ENCODE measurements at regions not wholly inside any gene's neighbourhood (a gene's known extent, or its start where the extent isn't known, plus 50 kb on each side); places are given as distances from the start of the nearest gene placed in this dataset.

- peak overlapping the region in 14 of 21 experiments; percentile 5 to 71 (median 42) for H3K27ac ChIP-seq
- H3K4me3 ChIP-seq: no peak overlapping the region
Measured at GRCh38 chr10:88157981-88158465, 294.6 kb downstream of the PTEN start.

- H3K27ac ChIP-seq: peak overlapping the region in 11 of 21 experiments; percentile 5 to 76 (median 42)
- H3K4me3 ChIP-seq: no peak overlapping the region
Measured at GRCh38 chr10:88158526-88159122, 295.2 kb downstream of the PTEN start.

- H3K4me3 ChIP-seq: no peak overlapping the region
Measured at GRCh38 chr10:88159127-88159829, 295.9 kb downstream of the PTEN start.

GRCh38 chr10:88161070-88161469 lies 297.6 kb downstream of the PTEN start:
- Histone ChIP-seq H3K4me3 (no peak overlapping the region), H3K27ac (no peak overlapping the region)

More at GRCh38 chr10:88159127-88159829, 295.9 kb downstream of the PTEN start:
- H3K27ac ChIP-seq: peak overlapping the region in 5 of 21 experiments; percentile 14 to 76 (median 58)

GRCh38 chr10:88161756-88162155 lies 298.3 kb downstream of the PTEN start:
- no peak overlapping the region for H3K4me3 ChIP-seq
- no peak overlapping the region for H3K27ac ChIP-seq

GRCh38 chr10:88162852-88163251 lies 299.4 kb downstream of the PTEN start:
- H3K4me3 ChIP-seq: no peak overlapping the region
- no peak overlapping the region for H3K27ac ChIP-seq

GRCh38 chr10:88163572-88163971 lies 300.1 kb downstream of the PTEN start:
- no peak overlapping the region for H3K4me3 ChIP-seq
- no peak overlapping the region for H3K27ac ChIP-seq

GRCh38 chr10:88164471-88164870 lies 301.0 kb downstream of the PTEN start:
- Histone ChIP-seq H3K4me3 (no peak overlapping the region), H3K27ac (peak overlapping the region in 7 of 21 experiments; percentile 5 to 74 (median 24))

GRCh38 chr10:88165849-88166271 lies 302.4 kb downstream of the PTEN start:
- H3K27ac ChIP-seq: peak overlapping the region in 15 of 21 experiments; percentile 4 to 74 (median 25)
- no peak overlapping the region for H3K4me3 ChIP-seq

GRCh38 chr10:88168171-88169036 lies 305.0 kb downstream of the PTEN start:
- no peak overlapping the region for H3K27ac ChIP-seq

GRCh38 chr10:88169037-88169319 lies 305.6 kb downstream of the PTEN start:
- Histone ChIP-seq H3K27ac (no peak overlapping the region), H3K4me3 (no peak overlapping the region)

More at GRCh38 chr10:88168171-88169036, 305.0 kb downstream of the PTEN start:
- no peak overlapping the region for H3K4me3 ChIP-seq

GRCh38 chr10:88170628-88171027 lies 307.2 kb downstream of the PTEN start:
- Histone ChIP-seq H3K27ac (no peak overlapping the region), H3K4me3 (no peak overlapping the region)

GRCh38 chr10:88172159-88172558 lies 308.7 kb downstream of the PTEN start:
- no peak overlapping the region for H3K27ac ChIP-seq
- no peak overlapping the region for H3K4me3 ChIP-seq

GRCh38 chr10:88174391-88174790 lies 311.0 kb downstream of the PTEN start:
- H3K4me3 ChIP-seq: no peak overlapping the region

GRCh38 chr10:88178758-88179157 lies 315.3 kb downstream of the PTEN start:
- no peak overlapping the region for H3K27ac ChIP-seq
- no peak overlapping the region for H3K4me3 ChIP-seq

More at GRCh38 chr10:88174391-88174790, 311.0 kb downstream of the PTEN start:
- H3K27ac ChIP-seq: no peak overlapping the region

- H3K27ac ChIP-seq: no peak overlapping the region
- no peak overlapping the region for H3K4me3 ChIP-seq
Measured at GRCh38 chr10:88179831-88180230, 316.4 kb downstream of the PTEN start.

- no peak overlapping the region for H3K27ac ChIP-seq
- H3K4me3 ChIP-seq: no peak overlapping the region
Measured at GRCh38 chr10:88181902-88182600, 318.6 kb downstream of the PTEN start.

- Histone ChIP-seq H3K27ac (no peak overlapping the region), H3K4me3 (no peak overlapping the region)
Measured at GRCh38 chr10:88182601-88182930, 319.1 kb downstream of the PTEN start.

- Histone ChIP-seq H3K4me3 (no peak overlapping the region), H3K27ac (no peak overlapping the region)
Measured at GRCh38 chr10:88184543-88185297, 321.3 kb downstream of the PTEN start.
